GM21423 (cell line): ENCODE measurements at regions not wholly inside any gene's neighbourhood (a gene's known extent, or its start where the extent isn't known, plus 50 kb on each side); places are given as distances from the start of the nearest gene placed in this dataset.
"Not testable (repeated sequence)": the region's sequence is repeated elsewhere in the genome, so short reads cannot be mapped to it uniquely, and the experiment has no call there.

Source experiments
- ATAC-seq: cut with Tn5 transposase; IDR thresholded peaks from one replicate; pipeline ENCODE4 v1.9.1; 2021; ENCODE audit warnings: mild to moderate bottlenecking, moderate library complexity; ENCODE audit not compliant: unreplicated experiment

DNA sequence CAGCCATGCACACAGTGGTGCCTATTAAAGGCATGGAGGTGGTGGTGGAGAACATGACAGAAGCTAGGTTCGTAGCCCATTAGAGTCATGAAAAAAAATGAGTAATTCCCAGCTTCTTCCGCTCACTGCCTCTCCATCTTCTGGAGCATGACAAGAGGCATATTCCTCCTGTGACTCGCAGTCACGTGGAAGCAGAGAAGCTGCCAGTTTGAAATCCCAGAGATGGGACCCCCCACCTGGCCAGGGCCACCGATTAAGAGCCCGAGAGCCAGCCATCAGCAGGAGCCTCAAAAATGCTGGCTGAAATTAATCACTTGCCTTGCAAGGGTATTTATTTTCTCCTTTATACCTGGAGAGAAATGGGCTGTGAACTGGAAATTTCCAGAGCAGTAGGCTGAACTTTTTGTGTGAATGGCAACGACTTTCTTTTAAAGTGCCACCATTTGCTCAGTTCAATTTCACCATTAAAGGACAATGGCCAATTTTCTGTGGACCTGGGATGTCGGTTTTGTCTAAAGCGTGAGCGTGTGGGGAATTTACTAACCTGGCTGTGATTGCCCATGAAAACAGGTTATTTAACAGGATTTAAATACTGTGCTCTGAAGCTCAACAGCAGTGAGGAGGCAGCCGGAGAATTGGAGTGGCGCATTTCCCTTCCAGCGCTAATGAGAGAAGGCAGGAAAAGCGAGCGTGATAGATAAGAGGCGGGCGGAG lies 189.7 kb upstream of the SDK2 start:
- no peak for ATAC-seq

DNA sequence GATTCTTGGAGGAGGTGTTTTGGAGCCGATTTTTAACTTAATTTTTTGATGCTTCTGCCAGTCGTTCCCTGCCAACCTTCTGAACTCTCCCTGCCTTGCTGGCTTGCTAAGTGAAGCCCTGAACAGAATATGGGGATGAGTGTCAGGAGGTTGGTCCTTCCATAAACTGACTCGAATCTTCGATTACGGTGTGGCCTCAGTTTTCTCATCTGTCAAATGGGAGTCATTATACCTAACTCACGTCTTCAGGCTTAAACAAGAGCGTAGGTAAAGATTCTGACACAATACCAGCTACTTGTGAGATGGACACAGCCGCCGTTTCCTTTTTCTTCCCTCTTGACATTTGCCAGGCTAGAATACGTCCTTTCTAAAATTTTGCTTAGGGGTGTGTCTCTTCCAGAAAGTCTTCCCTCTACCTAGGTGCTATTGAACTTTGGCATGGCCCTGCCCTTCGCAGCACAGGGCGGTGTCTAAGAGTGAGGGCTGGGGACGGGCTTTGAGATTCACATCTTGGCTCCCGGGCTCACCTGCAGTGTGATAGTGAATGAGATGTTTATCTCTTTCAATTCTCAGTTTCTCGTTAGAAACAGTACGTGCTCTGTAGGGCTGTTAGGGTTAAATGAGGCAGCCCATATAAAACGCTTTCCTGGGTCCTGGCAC lies 190.6 kb upstream of the SDK2 start:
- no peak for ATAC-seq

DNA sequence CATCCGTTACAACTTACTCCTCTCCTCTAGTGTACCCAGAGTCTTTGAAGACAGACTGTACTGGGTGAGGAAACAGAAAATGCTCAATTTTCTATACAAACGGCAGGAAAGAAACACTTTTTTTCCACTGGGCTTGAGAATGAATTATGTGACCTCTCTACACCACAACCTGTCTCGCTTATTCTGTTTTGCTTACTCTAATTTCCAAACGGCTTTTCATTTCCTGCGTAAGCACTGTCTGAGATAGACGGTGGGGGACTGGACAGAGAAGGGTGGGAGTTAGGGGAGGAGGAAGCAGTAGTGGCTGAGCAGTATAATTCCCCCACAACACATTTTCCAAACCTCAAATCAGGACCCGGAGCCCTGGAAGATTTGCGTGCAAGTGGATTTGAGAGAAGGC lies 191.4 kb upstream of the SDK2 start:
- no peak for ATAC-seq

DNA sequence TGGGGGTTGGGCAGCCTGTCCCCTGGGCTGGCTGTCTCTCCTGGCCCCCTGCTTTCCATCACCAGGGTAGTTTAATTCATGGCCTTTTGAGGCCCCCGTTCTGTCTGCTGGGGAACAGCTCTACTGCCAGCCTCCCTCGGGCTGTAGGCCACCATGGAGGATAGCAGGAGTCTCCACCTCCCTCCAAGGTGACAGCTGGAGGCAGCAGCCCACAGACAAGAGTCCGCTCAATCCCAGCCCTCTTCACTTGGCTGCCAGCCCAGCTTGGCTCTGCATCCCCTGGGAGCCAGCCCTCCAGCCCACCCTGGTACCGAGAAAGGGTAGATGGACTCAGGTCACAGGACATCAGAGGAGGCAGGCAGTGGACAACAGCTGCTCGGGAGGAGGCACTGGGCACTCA lies 194.6 kb upstream of the SDK2 start:
- no peak for ATAC-seq

DNA sequence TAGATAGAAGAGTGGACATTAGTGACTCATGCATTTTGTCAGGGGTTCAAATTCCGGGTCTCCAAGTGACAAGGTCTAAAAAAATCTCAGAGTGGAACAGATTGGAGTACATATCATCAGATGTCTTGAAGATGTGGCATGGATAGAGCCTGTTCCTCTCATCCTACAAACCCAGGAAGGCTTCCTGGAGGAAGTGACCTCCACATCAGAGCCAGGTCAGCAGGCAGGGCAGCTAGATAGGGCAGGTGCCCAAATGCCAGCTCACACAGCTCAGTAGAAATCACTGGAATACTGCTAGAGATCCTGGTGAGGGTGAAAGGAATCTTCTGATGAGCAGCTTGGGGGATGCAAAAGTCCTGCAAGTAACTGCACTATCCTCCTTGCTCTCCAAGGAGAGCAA lies 196.6 kb upstream of the SDK2 start:
- ATAC-seq = no peak

DNA sequence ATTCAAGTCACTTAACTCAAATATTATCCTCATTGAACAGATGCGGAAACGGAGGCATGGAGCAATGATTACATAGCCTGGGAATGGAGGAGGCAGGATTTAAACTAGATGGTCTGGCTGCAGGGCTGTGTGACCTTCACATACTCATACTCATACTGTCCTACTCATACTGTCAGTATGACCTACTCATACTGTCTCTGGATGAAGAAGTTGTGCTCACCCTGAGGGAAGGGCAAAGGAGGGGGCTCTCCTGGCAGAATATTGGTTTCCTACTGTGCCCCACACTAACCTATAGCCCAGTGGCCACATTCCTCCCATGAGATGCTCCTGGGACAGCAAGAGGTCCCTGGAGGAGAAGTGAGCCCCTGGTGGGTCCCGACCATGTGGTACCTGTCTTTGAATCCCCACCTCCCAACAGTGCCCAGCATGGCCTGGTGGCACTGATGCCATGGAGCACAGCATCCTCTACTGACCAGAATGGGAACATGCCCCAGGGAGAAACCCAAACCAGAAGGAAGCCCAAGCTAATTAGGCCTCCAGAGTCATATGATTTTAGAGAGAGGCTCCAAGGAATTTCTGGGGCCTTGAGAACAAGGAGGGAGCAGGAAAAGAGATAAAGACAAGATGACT lies 197.3 kb upstream of the SDK2 start:
- ATAC-seq = no peak

DNA sequence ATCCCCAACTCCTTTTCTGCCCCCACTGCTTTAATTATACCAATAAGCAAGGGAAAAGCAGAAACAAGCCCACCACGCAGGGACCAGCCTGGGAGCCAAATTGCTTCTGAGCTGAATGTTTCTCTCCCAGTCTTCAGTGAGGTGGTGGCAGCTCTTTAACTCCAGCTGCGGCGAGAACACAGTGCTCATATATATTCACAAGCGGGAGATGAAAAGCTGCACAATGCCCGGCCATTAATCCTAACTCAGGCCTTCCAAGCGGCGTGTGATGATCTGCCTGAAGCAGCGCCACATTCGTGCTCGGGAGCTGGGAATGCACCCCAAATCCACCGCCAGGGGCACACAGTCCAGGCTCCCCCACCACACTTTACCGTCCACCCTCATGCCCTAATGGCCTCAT lies 203.7 kb upstream of the SDK2 start:
- ATAC-seq = no peak

DNA sequence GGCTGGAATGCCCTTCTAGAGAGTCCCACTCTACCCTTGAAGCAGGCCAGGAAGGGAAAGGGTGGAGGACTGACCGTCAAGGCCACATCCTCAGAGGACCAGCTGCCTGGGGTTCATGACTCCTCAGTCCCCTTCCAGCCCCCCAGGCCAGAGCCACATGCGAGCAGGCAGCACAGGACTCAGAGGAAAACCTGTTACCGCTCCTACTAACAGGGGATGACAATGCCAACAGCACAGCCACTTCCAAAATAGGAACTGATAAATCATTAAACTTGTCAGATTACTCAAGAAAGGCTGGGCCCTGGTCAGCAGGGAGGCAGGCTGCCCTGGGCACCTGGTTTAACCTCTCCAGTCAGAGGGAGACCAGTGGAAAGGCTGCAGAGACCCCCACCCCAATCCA lies 206.2 kb upstream of the SDK2 start:
- ATAC-seq = no peak

DNA sequence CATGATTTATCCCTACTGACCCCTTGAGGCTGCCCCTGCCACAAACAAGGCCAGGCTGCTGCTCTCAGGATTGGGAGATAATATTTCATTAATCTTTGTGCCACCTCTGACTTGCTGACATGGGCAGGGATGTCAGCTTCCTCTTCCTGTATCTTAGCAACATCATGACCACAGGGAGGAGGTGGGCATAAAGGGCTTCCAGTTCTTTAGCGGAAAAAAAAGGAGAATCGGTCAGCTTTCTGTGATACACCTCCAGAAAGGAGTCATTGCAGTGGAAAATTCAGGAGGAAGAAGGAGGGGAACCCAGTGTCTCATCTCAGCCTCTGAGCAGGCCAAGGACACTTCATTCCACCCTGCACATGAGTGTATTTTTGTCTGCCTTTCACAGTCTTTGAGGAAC lies 206.8 kb upstream of the SDK2 start:
- no peak for ATAC-seq

DNA sequence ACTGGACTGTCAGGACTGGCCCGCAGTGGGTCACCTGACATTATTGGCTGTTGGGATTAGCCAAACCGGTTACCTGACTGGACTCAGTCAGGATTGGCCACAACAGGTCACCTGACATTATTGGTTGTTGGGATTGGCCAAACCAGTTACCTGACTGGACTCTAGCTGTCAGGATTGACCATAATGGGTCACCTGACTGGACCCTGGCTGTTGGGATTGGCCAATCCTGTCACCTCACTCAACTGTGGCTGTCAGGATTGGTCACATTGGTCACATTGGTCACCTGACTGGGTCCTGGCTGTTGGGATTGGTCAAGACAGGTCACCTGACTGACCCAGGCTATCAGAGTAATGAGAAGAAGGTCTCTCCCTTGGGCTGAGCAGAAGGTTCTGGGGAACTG lies 207.7 kb upstream of the SDK2 start:
- ATAC-seq = no peak

DNA sequence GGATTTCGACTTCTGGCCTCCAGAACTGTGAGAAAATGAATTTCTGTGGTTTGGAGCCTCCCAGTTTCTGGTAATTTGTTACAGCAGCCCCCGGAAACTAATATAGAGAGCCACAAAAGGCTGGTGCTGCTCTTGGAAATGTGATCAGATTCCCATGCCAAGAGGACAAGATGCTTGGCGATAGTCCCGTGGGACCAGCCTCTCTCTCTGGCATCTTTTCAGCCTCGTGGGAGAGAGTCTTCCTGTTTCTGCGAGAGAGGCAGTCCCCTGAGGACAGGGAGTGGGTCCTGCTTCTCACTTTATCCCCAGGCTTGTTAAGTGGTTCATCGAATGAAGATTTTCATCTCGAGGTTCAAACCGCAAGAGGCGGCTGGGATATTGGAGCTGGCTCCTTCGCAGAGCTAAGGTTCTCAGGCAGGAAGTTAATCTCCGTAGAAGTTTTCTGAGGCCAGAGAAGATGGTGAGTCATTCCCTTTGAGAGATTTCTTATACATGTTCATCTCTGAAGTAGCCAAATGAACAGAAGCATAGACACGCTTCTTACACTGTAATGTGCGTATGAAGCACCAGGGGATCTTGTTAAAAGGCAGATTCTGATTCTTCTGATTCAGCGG lies 211.6 kb upstream of the SDK2 start:
- ATAC-seq = no peak

DNA sequence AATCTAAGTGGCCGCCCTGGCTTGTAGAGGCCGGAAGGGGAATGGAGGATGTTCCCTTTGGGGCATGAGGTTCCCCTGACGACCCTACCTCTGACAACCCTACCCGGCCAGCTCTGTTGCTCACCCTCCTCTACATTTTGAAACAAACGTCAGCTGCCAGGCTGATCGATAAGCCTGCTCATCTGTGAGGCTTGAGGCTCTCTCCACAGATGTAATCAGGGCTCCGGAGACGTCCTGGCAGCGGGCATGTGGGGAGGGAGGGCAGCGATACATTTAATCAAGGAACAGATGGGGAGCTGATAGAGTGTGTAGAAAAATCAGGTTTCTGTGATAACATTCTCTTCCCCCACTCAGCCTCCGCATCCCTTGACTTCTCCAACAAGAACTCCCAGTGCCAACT lies 212.3 kb upstream of the SDK2 start:
- ATAC-seq = no peak

DNA sequence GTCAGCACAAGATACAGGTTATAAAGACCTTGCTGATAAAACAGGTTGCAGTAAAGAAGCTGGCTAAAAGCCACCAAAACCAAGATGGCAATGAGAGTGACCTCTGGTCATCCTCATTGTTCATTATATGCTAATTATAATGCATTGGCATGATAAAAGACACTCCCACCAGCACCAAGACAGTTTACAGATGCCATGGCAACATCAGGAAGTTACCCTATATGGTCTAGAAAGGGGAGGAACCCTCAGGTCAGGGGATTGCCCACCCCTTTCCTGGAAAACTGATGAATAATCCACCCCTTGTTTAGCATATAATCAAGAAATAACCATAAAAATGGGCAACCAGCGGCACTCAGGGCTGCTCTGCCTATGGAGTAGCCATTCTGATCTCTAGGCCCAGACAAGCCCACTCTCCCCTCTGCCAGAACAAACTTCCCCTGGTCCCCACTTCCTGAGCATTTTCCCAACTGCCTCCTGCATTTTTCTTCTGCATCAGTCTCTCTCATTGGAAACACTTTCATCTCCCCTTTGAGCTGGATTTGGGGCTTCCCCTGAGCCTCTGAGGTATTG lies 215.3 kb upstream of the SDK2 start:
- ATAC-seq = not testable (repeated sequence)

DNA sequence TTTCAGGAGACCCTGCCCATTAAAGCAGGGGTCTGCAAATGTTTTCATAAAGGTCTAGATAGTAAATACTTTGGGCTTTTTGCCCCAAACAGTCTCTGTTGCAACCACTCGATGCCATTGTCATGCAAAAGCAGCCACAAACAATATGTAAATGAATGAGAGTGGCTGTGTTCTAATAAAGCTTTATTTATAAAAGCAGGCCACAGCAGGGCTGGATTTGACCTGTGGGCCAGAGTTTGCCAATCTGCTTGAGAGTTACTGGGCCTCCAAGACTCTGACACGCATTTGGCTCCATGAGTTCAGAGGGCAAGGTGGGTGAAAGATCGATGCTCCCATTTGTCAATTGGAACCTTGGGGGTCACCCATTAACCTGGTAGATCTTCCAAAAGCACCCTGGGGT lies 217.3 kb upstream of the SDK2 start:
- ATAC-seq = no peak

DNA sequence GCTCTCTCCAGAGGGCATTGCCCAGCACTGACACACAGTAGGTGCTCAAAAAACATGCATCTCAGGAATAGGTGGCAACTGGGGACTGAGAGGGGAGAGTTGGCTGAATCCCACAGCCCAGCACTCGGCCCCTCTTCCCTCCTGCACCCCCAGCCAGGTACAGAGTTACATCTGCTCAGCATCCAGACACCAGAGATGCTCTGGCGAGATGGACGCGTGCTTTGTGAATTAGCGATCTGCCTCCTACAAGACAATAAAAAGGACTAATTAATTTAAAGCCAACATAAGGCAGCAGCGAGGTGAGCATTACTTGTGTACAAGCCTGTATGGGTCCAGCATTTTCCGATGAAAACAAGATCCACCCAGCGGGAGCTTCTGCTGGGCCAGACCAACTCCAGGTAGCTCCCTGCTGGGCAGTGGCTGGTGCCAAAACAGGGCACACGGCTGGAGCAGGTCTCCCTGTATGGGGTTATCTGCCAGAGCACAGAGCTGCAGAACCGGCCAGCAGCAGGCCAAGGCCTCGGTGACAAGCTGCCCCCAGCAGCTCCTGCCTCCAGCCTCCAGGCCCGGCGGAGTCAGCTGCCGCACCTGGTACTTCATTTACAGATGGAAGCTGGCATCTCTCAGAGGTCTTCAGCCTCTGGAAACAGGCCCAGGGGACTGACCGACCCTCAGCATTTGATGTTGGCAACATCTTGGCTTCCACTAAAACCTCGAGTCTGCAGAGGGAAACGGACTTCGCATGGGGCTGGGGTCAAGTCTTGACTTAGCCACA lies 219.7 kb upstream of the SDK2 start:
- no peak for ATAC-seq

DNA sequence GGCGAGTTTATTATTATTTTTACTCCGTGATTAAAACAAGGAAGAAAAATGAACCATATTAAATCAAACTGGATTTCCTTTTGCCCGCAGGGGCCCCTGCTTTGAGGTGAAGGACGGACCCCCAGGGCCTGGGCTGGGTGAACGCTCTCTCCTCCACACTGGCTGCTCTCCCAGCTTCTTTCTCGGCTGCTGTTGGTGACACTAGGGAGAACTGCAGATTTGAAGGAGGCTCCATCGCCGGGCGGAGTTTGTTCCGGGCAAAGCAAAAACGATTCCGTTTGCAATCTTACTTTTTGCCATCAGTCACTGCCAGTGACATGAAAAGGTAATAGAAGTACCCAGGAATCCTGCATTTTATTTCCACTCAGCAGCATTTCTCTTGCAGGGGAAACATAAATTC lies 221.6 kb upstream of the SDK2 start:
- no peak for ATAC-seq

DNA sequence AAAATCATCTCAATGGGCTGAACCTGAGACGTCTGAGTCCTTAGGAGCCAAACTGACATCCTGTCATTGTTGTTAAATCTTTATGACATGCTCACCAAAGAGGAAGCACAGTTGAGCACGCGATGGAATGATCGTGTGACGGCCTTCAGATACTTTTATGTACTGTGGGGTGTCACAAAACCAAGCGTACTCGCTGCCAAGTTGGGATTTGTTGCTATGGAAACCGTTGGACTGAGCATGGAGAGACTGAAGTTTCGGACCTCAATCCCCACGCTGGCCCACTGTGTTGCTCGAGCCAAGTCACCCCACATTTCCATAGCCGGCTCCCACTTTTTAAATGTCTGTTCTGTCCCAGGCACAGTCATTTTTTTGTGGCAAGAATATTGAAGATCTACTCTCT lies 222.8 kb upstream of the SDK2 start:
- no peak for ATAC-seq

DNA sequence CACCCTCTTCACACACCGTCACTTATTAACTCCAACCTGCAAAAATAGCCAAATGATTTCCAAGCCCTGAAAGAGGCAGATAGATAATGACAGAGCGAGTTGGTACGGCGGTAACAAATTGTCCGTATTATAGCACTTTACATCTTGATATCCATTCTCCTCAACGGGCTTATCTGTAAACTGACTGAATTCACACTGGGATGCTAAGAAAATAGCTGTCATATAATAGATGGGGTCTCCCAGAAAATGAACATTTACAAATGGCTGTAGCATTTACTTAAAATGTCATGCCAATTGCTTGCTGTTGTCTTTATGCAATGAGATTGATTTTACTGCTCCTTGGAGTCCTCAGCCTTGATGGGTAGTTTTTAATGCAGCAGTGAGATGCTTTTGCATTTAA lies 225.8 kb upstream of the SDK2 start:
- ATAC-seq = no peak

DNA sequence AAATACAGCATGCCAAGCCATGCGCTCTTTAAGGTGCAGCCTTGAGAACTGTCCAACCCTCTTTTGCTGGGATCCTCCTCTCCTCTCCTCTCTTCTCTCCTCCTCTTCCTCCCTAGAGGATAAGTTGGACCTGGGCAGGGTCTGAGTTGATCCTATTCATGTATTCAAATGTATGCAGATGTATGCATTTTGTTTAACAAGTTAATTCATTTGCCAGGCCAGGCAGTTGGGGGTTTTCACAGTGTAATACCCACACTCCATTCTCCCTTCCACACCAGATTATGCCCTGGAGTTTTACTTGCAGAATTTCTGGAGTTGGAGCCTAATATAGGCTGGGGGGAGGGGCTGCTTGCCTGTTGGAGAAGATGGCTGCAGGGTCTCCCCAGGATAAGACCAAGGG lies 226.2 kb upstream of the SDK2 start:
- ATAC-seq = no peak

DNA sequence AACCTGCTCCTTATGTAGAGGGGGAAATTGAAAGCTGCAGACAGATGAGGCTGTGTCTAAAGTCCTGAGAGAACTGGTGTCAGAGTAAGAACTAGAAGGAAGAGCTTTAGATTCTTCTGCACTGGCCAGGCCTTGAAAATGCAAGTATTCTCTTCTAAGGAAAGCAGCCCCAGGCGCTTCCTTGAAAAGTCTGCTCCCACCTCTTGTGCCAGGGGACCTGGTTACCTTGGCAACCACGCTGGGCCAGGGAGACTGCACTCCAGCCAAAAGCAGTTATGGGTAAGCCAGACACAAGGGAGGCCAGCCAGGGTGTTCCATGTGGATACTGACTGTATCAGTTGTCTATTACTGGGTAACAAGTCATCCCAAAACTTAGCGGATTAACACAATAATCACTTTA lies 228.6 kb upstream of the SDK2 start:
- ATAC-seq = no peak
